Left cardiac atrium (tissue), 4 donors: ENCODE measurements at regions not wholly inside any gene's neighbourhood (a gene's known extent, or its start where the extent isn't known, plus 50 kb on each side); places are given as distances from the start of the nearest gene placed in this dataset.
"Not testable (repeated sequence)": the region's sequence is repeated elsewhere in the genome, so short reads cannot be mapped to it uniquely, and the experiment has no call there.

Source experiments
- ATAC-seq, 2 donors: fragments of 200-7000 bp; cut with Tn5 transposase; one replicate each; pipeline ENCODE4 v1.9.1; 2020; ENCODE audit warnings: mild to moderate bottlenecking in 2 of 2, moderate library complexity in 2 of 2
- DNase-seq: peaks from one replicate; pipeline ENCODE4 v3.0.0-alpha.2; 2020
- intact Hi-C, 2 donors: fragments of 100-400 bp; cut with DNase I; formaldehyde crosslinking; loops; one replicate each; pipeline versions ENCODE4 v1.14.1 to v1.15.1; 2022 to 2023
- donor health status: DM: no; HTN: yes; CAD: no.
- donor health status: DM: no; HTN: yes; CAD: no; lungs with severe emphysema.
- donor health status: DM: yes; HTN: yes; CAD: no.
- donor health status: Dilated cardiomyopathy.

DNA sequence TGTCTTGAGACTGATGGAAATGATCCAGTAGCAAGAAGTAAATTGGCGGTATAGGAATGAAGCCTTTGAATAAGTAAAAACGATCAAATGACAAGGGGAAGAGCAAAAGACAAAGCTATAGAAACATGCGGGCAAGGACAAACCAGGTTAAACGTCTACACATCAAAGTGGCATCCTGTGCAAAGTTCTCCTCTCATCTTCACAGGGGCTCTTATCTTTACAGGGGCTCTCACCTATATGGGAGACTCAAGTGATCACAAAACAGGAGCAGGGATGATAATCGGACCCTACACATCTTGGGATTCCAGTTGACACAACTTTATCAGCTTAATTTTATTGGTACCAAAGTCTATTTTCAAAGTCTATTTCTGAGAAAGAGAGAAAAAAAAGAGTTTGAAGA, 1778.9 kb upstream of the CELF4 start:
- DNase-seq (no peak), ATAC-seq (no peak)
- intact Hi-C loops: no loop called here

DNA sequence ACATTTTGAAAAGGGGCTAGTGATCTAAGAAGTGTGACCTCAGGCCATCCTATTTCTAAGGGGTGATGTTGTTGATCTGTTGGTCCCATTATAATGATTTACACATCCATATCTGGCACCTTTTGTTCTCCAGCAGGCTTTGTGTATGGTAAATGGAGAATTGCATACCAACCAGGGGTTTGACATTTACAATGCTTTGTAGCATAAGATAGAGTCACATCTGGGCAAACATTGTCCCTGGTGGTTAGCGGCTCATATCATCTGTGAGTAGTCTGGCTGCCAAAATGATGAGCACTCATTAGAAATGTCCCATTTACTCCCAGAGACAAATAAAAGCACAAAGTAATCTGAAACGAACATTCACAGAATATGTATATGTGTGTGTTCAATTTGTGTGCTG, 1775.5 kb upstream of the CELF4 start:
- intact Hi-C loops: no loop called here
- DNase-seq (no peak), ATAC-seq (no peak)

DNA sequence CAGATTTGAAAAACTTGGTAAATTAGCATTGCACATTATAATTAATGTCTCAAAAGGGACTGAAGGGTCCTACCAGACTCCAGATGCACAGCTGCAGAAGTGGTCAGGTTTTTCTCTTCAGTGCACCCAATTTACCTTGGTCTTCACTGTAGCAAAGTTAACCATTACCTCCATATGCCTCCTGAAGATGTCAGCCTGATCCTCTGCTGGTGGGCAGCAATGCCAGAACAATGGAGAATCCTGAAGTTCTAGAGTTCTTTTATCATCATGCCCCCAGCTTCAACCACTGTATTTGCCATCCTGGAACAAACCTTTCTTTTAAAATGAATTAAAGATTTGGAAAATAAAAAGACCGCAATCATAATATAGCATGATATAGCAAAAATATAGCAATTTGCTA, 1774.8 kb upstream of the CELF4 start:
- intact Hi-C loops: no loop called here
- no peak for ATAC-seq
- DNase-seq: no peak

DNA sequence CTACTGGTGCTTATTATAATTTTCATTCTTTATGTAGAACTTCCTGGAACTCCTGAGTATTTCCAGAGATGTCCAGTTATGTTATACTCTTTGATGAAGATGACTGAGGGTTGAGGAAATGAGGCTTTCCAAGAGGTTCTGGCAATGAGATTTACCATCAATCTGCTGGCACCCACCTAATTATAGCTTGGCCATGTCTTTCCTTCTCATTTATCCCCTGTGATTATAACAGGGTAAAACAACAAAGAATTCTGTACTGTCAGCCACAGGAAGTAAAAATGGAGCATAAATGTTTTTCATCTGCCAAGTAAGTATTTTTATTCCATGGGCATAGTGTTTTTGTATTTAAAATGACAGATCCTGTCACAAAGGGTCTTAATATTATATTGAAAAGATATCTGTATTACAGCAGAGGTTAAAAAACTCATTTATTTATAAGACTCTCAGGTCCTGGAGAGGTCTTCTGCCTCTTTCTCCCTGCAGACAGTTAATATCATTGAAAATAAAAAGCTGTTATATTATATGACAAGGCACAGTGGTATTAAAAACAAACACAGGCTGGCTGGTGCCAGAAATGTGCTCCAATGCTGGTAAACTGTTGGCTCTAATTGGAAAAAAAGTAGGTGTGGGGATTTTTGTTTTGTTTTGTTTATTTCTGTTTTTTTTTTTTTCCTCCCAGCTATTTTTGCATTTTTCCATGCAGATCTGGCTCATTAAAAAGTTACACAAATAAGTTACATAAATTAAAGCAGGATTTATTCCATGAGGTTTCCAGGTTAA, 1764.1 kb upstream of the CELF4 start:
- intact Hi-C loops: loop anchor here in 1 of 2 donors (10.0 kb wide), 1 partner anchor 65 kb away; no protein-coding TSS in a partner anchor
- no peak for ATAC-seq

DNA sequence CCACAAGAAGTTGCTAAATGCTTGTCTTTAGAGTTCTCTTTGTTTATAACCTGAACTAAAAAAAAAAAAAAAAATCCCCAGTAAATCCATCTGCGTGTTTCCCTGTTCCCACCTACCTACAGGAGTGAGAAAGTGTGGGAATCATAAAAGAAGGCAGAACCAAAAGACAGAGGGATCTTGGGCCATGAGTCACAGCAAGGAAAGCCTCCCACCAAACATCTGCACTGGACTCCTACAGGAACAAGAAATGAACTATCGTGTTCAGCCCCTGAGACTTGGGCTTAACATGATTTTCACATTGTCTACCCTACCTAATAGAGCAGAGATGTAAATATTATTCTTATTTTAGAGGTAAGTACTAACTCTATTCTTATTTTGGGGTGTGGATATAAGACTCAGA, 1761.2 kb upstream of the CELF4 start:
- ATAC-seq (no peak), DNase-seq (no peak)
- intact Hi-C loops: loop anchor here in 1 of 2 donors (10.0 kb wide), 1 partner anchor 62 kb away; no protein-coding TSS in a partner anchor

More for the DNA sequence above, 1764.1 kb upstream of the CELF4 start:
- no peak for DNase-seq

DNA sequence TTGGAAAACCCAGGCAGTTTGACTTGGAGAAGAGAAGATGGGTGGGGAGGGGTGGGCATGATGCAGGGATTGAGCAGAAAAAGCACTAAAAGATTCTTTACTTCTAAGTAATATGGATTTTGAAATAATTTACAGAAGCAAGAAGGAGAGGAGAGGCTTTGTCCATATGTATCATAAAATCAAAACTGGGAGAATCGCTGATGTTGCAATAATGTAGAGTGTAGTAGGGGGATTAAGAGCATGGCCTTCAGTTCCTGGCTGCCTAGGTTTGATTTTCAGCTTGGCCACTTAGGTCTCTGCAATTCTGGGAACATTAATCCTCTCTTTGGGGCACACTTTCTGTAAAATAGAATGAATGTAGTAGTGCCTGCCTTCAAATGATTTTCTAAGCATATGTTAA, 1760.4 kb upstream of the CELF4 start:
- ATAC-seq (no peak), DNase-seq (no peak)
- intact Hi-C loops: loop anchor here in 1 of 2 donors (10.0 kb wide), 1 partner anchor 61 kb away; no protein-coding TSS in a partner anchor

DNA sequence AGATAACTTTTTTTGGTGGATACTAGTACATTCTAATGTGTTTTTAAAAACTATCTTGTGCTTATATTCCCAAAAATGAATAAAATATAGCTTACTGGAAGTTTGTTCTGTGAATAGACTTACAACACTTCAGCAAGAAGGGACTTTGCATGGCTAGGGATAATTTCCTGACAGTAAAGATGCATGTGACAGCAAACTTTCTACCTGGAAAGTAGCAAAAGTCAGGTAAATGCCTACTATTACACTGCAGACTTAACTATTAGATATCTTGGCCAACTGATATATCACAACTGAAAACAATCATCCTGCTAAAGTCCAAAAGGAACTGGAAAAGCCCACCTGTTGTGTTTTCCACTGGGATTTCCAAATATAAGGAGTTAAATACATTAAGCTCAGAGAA, 1753.5 kb upstream of the CELF4 start:
- DNase-seq: no peak

DNA sequence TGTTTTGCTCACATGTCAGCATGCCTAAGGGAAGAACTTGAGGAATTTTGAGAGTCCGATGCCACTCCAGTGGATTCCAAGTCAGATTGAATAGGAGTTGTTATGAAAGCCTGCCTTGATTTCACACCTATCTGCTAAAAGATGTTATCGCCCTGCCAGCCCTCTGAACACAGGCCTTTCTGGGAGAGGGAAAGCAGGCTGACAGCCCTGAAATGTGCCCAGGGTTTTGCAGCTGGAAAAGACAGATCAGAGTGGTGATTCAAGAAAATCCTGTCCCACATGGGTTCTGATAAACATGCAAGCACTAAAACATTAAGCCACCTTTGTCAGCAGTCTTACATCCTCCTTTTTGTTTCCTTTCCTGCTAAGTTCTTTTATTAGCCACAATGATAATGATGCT, 1752.9 kb upstream of the CELF4 start:
- no peak for ATAC-seq
- intact Hi-C loops: no loop called here
- no peak for DNase-seq

More for the DNA sequence above, 1753.5 kb upstream of the CELF4 start:
- ATAC-seq: no peak
- intact Hi-C loops: no loop called here

DNA sequence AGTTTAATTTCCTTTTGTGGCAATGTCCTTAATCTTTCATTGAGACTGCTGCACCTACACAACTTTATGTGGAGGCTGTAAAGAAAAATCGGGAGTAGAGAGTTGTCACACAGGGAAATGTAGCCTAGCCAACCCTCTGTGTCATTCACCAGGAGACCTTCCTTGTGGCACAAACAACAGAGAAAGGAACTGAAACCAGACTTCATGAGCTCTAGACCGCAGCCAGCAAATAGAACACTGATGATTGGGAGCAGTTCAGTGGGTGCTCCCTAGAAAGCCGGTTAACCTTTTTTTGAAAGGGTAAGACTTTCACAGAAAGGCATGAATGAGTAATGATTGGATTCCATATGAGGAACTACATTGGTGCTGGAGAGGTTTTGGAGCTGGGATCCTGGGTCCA, 1752.4 kb upstream of the CELF4 start:
- peak in 1 of 2 donors; percentile 30 for ATAC-seq
- no peak for DNase-seq
- intact Hi-C loops: no loop called here

DNA sequence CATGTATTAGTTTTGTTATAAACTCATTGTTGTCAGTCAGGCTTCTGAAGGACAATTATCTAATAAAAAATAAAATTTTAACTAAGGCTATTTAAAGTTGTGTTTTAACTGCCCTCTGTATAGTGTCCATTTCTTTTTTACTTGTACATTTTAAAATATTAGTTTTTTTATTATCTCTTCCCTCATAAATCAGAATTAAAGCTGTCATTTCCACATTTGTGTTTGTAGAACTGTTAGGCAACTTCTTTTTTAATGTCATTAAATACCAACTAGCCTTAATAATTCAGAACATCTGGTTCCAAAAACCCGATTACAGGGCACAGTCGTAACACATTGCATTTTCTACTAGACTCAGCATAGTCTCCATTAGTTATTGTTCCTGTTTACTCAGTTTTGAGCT, 1749.0 kb upstream of the CELF4 start:
- intact Hi-C loops: no loop called here
- no peak for DNase-seq

DNA sequence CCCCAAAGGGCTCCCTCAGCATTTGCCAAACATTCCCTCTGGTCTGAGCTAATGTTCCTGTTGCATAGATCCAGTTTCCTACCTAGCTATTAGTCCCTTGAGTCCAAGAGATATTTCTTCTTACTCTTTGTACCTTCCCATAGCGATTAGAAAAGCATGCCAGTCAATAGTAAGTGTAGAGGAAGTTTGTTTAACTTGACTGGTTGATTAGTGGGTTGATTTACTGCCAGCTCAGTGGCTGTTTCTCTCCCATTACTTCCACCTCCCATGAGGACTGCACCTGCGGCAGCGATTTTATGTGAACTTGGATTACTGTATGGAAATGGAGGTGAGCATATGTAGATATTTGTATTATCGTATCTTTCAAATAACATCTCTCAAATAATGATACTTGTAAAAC, 1748.4 kb upstream of the CELF4 start:
- ATAC-seq: no peak

More for the DNA sequence above, 1749.0 kb upstream of the CELF4 start:
- no peak for ATAC-seq

DNA sequence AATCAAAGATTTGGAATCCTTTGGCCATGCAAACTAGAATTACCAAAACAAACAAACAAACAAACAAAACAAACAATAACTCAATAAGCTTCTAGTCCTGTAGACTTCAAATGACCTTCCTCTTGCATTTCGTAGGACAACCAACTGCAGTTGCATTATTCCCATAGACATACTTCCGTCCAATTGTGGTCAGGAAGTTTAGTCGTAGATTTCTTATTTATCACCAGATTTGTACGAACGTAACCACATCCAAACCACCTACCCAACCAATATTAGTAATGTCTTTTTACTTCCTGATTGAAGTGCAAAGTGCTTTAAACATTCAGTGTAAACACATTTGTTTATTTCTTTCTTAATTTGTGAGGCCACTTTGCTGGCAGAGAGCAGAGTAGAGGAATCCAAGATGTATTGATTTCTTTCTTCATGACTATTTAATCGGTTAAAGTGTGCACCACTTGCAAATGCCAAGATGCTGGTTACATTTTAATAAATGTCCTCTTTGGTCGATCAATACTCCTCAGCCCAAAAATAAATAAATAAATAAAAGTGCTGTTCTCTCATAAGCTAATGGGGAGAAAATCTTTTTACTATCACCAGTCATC, 1745.6 kb upstream of the CELF4 start:
- DNase-seq: no peak
- ATAC-seq: no peak
- intact Hi-C loops: no loop called here

More for the DNA sequence above, 1748.4 kb upstream of the CELF4 start:
- intact Hi-C loops: no loop called here
- no peak for DNase-seq

DNA sequence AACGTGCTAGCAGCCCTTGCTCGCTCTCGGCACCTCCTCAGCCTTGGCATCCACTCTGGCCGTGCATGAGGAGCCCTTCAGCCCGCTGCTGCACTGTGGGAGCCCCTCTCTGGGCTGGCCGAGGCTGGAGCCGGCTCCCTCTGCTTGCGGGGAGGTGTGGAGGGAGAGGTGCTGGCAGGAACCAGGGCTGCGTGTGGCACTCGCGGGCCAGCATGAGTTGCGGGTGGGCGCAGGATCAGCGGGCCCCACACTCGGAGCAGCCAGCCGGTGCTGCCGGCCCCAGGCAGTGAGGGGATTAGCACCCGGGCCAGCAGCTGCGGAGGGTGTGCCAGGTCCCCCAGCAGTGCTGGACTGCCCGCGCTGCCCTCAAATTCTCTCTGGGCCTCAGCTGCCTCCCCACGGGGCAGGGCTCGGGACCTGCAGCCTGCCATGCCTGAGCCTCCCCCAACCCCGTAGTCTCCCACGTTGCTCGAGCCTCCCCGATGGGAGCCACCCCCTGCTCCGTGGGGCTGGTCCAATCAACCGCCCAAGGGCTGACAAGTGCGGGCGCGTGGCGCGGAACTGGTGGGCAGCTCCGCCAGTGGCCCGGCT, 1743.4 kb upstream of the CELF4 start:
- ATAC-seq, intact Hi-C loops, DNase-seq: not testable (repeated sequence)

DNA sequence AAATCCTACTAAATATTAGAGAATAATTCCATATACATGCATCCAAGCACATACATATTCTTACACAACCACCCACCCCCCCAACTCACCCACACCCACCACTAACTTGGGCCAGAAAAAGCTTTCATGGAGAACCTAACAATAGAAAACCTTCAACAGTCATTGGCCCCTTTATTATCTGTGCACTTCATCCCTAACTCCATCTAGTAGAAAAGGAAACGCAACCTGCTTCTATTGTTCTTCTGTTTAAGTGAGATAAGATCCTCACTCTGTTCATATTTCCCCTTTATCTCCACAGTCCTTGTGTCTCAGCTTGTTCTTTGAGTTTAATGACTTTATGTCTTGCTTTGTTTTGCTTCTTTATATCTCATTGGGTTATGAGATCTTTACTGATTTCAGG, 1740.2 kb upstream of the CELF4 start:
- intact Hi-C loops: no loop called here
- ATAC-seq: no peak
- no peak for DNase-seq

DNA sequence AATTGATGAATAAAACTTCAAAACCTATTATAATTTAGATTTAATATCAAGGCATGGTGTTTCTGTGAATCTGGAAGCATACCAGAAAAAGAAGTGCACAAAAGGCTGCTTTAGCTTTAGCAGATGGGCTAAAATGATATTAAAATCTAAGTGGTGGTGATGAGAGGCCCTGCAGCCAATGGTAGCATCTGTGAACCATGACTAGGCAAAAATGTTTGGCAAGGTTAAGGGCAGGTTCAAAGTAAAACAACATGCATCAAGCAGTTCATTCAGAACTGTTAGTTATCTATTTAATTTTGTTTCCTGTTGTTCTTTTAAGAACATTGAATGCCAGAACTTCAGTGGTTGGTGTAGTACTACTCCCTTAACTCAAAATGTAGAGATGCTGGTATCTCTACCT, 1736.9 kb upstream of the CELF4 start:
- intact Hi-C loops: no loop called here
- ATAC-seq (no peak), DNase-seq (no peak)

DNA sequence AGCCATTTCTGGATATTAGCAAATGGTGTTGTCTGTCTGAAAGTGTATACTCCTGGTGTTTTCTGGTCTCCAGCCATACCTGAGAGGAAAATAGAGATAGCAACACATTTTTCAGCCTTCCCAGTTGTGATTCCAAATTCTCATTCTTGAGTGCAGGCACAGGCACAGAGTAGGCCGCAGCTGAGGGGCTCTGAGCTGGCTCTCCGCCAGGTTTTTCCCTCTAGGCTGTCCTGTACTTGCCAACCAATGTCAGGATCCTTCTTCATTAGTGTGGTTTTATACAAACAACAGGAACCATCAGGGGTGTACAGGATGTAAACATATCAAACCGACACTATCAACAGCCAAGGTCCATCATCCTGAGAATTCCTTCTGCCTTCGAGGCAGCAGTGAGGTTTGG, 1733.6 kb upstream of the CELF4 start:
- DNase-seq (no peak), ATAC-seq (no peak)
- intact Hi-C loops: no loop called here

DNA sequence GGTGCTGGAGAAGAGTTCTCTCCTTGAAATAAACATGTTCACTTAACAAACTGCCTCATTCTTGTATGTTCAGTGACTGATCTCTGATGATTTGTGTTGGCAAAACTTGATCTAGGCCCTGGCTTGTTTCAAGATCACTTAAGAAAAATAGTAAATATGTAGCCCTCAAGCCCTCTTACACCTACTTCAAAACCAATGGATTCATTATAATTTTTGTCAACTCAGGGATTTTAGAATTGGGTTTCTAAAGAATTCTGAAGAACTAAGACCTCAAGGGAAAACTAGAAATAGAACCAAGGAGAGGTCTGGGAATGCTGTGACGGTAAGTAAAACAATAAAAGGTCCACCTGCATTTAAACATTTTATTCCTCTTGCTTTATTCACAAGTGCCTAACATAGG, 1731.6 kb upstream of the CELF4 start:
- intact Hi-C loops: no loop called here
- ATAC-seq (no peak), DNase-seq (no peak)

DNA sequence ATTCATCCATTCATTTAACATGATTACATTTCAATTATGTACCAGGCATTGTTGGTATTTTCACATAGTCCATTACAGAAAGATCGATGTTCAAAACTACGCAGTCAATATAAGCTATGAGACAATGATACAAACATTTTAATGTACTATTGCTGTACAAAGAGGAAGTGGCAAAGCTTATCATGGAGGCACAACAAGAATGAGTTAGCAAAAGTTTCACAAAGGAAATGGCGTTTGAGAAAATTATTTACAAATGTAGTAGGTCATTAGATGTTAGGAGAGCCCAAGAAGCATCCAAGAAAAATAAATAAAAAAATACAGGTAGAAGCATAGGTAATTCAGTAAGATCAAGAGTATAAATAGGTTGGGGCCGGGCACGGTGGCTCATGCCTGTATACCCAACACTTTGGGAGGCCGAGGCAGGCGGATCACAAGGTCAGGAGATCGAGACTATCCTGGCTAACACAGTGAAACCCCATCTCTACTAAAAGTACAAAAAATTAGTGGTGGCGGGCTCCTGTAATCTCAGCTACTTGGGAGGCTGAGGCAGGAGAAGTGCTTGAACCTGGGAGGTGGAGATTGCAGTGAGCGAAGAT, 1730.8 kb upstream of the CELF4 start:
- ATAC-seq: no peak
- intact Hi-C loops: no loop called here
- DNase-seq: no peak

DNA sequence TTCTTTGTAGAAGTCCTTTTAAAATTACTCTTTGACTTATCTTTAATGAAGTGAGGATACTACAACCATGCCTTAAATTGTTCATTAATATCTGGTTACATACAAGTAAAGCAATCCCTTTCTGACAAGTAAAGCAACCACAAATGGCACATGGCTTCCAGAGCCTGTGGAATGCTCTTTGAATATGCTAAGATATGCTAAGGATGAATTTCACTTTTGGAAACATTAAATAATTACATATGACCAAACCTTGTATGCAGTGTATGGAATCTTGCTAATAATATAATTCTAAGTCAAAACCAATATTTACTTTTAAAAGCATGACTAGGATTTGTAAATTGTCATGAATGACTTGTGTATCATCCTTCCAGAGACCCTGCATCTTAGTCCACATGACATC, 1711.2 kb upstream of the CELF4 start:
- ATAC-seq (no peak), DNase-seq (no peak)
- intact Hi-C loops: no loop called here

DNA sequence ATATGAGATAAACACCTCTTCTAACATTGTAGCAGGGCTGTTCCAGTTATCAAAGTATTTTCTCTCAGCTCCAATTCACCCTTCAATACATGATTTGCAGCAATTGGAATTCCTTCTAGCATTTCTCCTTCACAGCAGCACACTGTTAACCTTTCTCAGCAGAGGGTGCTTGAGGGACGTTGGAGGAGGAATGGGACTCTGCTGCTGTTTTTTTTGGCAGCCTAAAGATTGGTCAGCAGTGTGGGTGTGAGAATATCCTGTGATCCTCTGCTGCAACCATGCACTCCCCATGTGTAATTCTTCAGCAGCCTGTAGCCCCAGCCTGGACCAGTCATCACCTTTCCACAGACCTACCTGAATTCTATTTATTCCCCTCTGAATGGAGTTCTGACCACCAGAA, 1708.9 kb upstream of the CELF4 start:
- ATAC-seq: no peak
- intact Hi-C loops: no loop called here

More for the DNA sequence above, 1708.9 kb upstream of the CELF4 start:
- no peak for DNase-seq
